H1 (cell line): ENCODE measurements at regions not wholly inside any gene's neighbourhood (a gene's known extent, or its start where the extent isn't known, plus 50 kb on each side); places are given as distances from the start of the nearest gene placed in this dataset.

ENCODE experiments used
- EZH2 ChIP-seq: fragments of 200-600 bp; sonication (generic); IDR thresholded peaks from 2 replicates; pipeline ENCODE4 v1.7.1; 2012; ENCODE audit warnings: low read depth, mild to moderate bottlenecking, moderate library complexity, low read length, inconsistent platforms; ENCODE audit not compliant: severe bottlenecking
- JUN ChIP-seq: IDR thresholded peaks from 2 replicates; pipeline ENCODE4 v1.6.1; 2011; ENCODE audit warnings: low read depth, mild to moderate bottlenecking, improper control_type of control experiment, low read length
- RNF2 ChIP-seq: fragments of 200-900, 300-1000 bp; sonication (generic); IDR thresholded peaks from 2 replicates; pipeline ENCODE4 v1.7.1; 2016; ENCODE audit warnings: borderline replicate concordance, low read depth, mild to moderate bottlenecking, antibody characterized with exemption, low read length; ENCODE audit not compliant: poor library complexity, severe bottlenecking; ENCODE audit errors: missing control alignments

- no peak for TF ChIP-seq RNF2
- TF ChIP-seq JUN: no peak
- no peak for TF ChIP-seq EZH2
These were observed 1354.8 kb upstream of the IGFBP7 start (continued) for GRCh38 chr4:58465031-58465430.
